ENCODE measurements at regions not wholly inside any gene's neighbourhood (a gene's known extent, or its start where the extent isn't known, plus 50 kb on each side); places are given as distances from the start of the nearest gene placed in this dataset.

GRCh38 chr13:83943530-83944279 is 61.4 kb upstream of the SLITRK1 start:
- DNase-seq (ENCODE audit: low spot score) = peak; percentile 50

- DNase-seq (ENCODE audit: low spot score) = no peak
Observed at GRCh38 chr13:83941701-83942335, 59.5 kb upstream of the SLITRK1 start.

GRCh38 chr13:83940742-83941141 is 58.5 kb upstream of the SLITRK1 start:
- DNase-seq (ENCODE audit: low spot score) = no peak

- no peak for DNase-seq (ENCODE audit: low spot score)
Observed at GRCh38 chr13:83937579-83937978, 55.3 kb upstream of the SLITRK1 start.

- DNase-seq (ENCODE audit: low spot score) = no peak
Observed at GRCh38 chr13:83935566-83935965, 53.3 kb upstream of the SLITRK1 start.
